Daoy (cell line): ENCODE measurements at regions not wholly inside any gene's neighbourhood (a gene's known extent, or its start where the extent isn't known, plus 50 kb on each side); places are given as distances from the start of the nearest gene placed in this dataset.

Experiments used
- DNase-seq: peaks from one replicate; pipeline ENCODE4 v3.0.0-alpha.2; 2015; ENCODE audit warnings: low read depth

DNA sequence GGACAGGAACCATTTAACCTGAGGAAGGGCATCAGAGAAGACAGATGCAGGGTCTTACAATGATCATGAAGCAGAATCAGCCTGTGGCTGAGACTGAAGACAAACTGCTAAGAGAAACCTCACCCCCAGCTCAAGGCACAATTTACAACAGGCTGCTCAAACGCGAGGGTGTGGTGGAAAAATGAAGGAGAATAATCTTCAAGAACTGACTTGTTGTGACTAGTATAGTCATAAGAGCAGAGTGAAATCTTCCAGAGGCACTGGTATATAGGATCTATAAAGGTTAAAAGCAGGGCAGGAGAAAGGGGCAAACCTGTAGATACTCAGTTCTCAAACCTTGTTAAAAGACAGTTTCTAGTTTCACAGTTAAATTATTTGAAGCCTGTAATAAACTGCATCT is 1155.8 kb upstream of the TMEFF2 start:
- no peak for DNase-seq

DNA sequence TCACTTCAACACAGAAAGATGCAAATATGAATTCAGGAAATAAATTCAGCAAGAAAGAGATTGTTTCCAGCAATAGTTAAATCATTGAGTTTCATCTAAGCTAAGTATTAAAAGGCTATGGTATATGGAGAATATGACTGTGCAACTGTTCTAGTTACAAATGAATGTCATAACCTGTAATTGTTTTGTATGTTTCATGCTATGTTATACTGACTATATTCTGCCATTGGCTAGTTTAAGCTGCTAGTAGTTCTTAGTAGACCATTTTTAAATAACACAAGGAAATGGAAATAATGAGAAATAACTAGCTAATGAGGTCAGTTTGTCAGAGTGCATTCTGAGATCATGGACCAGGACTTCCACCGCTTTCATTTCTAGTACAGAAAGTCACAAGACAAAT is 1154.9 kb upstream of the TMEFF2 start:
- DNase-seq: no peak

DNA sequence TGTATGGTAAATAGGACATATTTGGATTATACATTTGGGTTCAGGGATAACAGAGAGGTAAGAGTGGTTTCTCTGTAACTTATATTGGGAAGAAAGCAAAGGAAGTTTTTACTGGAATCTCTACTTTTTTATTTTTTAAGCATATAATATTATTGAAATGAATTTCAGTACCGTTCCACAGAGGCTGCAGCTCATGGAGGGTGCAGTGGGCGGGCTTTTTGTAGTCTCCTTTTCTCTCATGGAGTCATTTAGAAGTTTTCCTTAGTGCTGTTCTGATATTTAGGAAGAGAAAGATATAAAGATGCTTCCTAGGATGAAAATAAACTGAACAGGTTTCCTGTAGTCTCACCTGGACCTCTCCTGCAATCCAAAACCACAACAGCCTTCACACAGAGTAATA is 1153.3 kb upstream of the TMEFF2 start:
- no peak for DNase-seq

DNA sequence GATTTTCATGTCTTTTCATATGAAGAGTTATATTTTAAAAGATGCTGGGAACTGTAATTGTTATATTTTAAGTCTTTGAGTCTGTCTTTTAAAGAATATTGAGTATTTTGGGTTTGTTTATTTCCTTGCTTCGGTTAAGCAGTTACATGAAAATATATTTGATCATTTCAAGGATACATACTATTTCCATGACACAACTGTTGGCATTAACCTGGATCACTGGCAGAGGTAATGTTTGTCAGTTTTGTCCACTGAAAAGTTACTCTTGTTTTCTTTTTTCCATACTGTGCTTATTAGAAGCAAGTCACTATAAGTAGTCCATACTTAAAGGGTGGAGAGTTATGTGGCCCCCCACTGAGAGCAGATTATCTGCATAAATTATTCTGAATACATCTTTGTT is 1142.0 kb upstream of the TMEFF2 start:
- DNase-seq: no peak

DNA sequence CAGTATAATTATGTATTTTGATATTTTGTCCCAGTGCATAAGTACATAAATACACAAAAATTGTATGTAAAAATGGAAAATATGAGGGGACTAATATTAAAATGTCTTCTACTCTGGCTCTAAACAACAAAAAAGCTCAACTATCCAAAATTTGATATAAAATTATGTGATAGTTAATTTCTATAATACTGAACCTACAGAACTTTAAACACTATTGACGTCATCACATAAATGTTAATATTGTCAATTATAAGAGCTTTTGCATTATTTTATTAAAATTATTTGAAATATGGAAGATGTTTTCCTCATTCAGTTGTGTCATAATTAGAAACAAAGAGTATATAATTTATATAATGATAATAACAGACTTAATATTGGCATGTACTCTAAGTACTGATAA is 1139.7 kb upstream of the TMEFF2 start:
- no peak for DNase-seq

DNA sequence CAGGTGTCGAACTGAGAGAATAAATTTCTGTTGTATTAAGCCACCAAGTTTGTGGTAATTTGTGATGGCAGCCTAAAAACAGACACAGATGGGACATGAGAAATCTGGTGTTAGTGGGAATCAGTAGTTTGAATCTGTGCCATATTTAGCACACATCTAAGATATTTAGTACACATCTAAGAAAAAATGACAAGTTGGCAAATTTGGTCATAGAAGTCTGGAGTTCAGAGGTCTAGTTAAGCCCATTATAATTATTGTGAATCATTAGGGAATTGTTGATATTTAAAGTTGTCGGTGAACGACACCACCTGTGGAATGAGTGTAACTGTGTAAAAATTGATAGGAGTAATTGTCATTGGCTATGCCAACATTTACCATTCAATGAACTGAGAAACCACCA is 1138.8 kb upstream of the TMEFF2 start:
- no peak for DNase-seq

DNA sequence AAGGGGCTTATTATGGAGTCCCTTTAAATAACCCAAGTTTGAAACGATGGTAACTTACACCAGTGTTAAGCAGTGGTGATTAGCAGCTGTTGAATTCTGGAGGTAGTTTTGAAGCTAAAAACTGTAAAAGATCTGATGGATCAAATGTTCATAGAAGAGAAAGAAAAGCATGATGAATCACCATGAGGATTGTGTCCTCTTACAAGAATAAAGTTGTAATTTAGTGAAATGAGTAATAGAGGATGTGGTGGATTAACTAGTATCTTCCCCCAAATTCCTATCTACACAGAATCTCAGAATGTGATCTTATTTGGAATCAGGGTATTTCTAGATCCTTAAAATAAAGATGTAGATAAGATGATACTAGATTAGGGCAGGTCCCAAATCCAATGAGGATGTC is 1138.2 kb upstream of the TMEFF2 start:
- DNase-seq: no peak

DNA sequence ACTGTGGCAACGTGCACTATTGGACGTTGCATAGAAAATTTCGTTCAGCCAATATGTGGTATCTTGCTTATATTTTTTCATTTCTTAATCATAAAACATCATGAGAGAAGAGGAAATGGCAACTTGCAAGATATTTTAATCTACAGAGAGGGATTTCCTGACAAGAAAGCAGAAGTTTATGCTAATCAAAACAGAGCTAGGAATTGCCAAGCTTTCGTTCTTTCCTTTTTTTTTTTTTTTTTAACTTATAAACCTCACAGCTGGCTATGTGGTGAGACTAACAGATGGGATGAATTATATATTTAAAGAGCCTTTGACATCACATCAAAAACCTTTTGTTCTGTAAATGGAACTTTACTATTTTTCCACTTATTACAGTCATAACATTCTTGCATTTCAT is 1136.9 kb upstream of the TMEFF2 start:
- DNase-seq: no peak

DNA sequence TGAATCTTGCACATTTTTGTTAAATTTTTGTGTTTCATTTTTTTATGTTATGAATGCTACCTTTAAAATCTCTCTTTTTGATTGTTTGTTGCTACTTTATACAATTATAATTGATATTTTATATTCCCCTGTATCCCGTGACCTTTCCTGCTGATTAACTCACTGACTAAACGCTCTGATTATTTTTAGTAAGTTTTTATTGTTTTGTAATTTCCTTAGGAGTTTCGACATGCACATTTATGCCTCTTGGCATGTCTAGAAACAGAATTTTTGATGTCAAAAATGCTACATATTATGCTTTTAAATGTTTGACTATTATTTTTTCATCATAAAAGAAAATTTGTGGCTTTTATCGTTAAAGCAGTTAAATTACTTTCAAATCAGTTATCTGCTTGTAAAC is 1131.6 kb upstream of the TMEFF2 start:
- no peak for DNase-seq

DNA sequence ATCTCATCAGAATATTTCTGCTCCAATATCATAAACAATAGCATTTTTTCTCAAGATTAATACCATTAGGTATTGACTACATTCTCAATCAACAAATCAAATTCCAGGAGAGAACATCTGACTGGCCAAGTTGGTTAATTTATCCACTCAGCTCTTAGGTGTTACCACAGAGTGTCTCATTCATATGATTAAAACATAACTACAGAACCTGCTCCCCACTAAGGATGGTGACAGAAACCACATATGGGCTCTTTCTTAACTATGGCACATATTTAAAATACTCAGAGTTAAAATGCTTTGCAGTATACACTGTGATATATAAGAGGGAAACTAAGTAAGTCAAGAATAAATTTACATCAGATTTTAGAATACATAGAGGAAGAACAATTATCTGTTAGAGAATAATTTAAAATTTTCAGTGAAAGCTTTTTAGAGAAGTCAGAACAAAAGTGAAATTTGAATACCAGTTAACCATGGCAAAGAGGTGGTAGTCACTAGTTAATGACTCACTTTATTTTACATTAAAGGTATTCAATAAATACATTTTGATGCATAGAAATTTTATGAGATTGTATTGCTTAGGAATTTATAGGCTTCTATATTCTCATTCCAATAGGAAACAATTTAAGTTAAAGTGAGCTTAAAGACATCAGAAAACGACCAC is 1120.8 kb upstream of the TMEFF2 start:
- no peak for DNase-seq

DNA sequence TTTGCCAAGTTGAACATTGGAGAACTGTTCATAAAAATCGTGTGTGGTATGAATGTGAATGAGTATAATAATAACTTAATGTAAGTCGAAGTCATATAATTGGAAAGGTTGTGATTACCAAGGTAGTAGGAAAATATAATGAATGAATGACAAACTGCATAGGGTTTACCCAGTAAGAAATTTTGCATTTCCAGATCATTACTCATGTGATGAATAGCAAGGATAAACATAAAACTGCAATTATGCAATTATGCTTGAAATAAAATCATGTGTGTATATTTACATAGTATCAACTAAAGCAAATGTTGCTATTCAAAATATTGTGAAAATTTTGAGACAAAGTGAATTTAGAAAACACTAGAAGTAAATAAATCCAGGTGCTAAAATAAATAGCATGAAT is 1108.7 kb upstream of the TMEFF2 start:
- DNase-seq: no peak

DNA sequence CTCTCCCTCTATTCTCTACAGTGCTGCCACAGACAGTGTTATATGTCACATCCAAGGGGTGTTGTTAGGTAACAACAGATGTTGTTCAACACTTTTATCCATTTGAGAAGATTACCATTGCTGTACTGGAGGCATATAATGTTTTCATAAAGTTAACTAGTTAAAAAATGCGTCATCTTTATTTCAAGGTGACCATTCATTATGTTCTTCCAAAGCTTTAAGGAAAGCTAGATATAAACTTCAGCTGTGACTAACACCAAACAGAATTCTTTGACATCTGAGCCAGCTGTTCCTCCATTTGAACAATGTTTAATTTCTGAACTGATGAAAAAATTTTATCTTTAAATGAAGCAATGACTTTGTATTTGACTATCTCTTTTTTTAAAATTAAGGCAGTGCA is 1099.6 kb upstream of the TMEFF2 start:
- DNase-seq: no peak

DNA sequence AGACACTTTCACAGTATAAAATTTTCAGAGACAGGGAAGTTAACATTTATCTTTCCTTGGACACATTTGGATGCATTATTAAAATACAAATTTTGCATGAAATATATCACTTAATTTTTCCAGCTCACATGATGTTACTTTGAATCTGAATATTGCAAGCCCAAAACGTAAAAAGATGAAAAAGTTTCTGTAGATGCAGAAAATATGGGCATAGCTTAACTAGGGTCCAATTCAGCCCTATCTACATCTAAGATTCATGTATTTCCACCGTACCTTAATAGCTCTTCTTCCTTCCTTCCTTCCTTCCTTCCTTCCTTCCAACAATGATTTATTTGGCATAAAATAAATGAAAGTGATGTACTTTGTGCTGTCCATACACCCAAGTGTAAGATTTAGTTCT is 1084.6 kb upstream of the TMEFF2 start:
- DNase-seq: no peak

DNA sequence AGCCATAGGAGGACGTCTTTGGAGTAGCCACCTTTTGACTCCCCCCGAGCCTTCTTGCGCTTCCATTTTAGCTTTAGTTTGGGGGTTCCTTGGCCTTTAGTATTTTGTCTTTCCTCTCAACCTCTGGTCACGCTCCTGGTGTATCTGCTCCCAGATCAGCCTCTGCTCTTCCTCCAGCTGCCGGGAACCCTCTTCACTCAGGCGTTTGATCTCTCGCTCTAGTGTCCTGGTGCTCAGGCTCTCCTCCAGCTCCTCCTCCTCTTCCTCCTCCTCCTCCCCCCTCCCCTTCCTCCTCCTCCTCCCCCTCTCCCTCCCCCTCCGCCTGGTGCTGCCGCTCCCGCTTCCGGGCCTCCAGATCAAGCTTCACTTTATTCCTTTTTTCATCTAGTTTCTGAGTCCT is 1082.3 kb upstream of the TMEFF2 start:
- peak; percentile 9 for DNase-seq

DNA sequence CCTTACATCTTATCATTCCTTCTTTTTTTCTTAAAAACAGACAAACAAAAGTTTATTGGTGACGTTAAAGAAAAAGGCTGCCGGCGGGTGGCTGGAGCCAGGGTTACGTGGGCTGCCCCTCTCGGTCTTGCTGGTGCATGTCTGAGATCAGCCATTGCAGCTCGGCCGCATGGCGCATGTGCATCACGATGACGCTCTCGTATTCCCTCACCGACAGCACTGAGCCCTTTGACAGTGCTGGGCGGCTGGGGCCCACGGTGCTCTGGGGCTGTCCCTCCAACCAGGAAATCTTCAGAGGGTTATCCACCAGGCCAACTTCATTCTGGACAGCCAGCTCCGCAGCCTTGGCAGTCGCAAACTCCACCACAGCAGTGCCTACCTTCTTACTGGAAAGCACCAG is 1081.8 kb upstream of the TMEFF2 start:
- DNase-seq: no peak

DNA sequence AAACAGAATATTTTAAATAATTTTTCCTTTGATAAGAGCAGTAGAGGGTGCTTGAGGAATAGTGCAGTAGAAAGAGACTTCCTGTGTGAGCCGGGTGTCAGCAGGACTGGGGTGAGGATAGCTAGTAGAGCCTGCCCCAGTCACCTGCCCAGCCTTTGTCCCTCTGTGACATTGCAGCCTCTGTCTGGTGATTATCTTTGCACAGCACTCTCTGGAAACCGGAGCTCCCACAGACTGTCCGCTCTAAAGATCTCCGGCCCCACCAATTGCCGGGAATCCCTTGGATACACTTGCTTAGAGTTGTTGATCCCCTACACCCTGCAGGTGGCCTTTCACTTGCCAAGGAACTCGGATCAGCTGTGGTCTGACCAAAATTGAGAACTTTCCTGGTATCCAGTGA is 1081.3 kb upstream of the TMEFF2 start:
- no peak for DNase-seq

DNA sequence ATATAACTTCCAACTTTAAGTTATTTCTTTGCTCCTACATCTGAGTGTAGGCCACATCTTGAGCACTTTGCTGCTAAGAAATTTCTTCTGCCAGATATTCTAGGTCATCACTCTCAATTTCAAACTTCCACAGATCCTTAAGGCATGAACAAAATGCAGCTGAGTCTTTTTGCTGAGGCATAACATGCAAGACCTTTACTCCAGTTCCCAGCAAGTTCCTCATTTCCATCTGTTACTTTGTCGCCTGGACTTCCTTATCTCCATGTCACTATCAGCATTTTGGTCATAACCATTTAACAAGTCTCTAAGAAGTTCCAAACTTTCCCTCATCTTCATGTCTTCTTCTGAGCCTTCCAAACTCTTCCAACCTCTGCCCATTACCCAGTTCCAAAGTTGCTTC is 1077.3 kb upstream of the TMEFF2 start:
- DNase-seq: no peak

DNA sequence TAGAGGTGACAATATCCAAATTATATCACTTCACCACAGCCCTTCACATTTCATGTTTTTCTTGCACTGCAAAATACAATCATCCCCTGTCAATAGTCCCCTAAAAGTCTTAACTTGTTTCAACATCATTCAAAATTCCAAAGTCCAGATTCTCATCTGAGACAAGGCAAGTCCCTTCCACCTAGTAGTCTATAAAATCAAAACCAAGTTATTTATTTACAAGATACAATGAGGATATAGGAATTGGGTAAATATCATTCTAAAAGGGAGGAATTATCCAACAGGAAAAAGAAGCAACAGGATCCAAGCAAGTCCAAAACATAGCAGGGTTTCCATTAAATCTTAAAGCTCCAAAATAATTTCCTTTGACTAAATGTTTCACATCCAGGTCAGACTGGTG is 1076.1 kb upstream of the TMEFF2 start:
- no peak for DNase-seq

DNA sequence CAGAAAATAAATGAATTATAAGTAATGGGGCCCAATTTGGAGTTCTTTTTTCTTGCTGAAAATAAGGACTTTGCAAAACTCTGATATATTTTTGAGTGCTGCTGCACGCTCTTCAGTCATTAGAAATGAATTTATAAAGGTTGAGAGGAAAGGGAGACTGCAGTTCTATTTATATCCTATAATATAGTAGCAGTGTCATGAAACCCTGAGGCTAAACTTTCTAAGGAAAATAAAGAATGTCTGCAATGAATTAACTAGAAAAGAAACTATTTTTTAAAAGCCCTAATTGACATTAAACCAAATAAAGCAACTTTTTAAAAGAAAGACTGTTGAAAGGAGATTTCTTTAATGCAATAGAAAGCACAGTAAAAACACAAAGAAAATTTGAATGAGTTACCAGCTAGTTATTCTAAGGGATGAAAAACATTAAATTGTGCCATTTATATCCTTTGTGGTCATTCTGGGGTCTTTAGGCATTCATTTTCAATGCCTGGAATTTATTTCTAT is 1072.8 kb upstream of the TMEFF2 start:
- DNase-seq: no peak

DNA sequence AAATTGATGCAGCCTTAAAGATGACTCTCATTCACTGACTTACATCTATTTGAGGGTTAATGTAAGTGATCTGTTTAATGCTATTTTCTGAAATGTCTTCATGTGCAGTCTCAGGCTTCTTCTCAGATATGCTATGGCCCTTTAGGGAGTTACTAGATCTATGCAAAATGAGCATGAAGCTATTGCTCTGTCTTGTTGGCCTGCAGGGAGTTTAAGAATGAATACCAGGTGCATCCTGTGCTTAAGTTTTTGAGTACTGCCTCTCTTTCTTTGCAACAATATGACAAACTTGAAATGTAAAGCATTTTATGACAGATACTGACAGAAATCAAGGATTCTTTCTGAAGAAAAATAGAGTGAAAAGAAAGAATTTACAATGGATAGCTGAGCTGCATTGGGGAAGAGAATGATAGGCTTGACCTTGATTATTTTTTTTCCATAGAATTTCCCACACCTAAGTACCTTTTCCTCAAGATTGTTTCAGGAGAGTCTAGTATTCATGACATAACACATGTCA is 1058.3 kb upstream of the TMEFF2 start:
- DNase-seq: no peak

DNA sequence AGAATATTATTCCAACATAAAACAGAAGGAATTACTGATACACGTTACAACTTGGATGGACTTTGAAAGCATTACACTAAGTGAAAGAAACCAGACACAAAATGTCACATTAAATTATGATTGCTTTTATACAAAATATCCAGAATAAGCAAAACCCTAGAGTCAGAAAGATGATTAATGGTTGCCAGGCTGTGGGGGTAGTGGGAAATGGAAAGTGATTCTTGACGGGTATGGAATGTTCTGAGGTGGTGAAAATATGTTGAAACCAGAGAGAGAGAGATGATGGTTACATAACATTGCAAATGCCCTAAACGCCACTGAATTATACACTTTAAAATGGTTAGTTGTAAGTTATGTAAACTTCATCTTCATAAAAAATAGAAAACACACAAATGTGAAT is 1057.2 kb upstream of the TMEFF2 start:
- no peak for DNase-seq

DNA sequence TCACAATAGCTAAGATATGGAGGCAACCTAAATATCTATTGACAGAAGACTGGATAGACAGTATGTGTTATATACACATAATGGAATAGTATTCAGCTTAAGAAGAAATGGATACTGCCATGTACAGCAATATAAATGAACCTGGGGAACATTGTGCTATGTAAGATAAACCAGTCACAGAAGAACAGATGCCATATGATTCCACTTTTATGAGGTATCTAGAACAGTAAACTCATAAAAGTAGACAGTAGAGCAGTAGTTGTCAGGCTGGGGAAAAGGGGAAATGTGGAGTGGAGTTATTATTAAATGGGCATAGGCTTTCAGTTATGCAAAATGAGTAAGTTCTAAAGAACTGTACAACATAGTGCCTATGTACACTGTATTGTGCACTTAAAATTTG is 1055.7 kb upstream of the TMEFF2 start:
- DNase-seq: no peak

DNA sequence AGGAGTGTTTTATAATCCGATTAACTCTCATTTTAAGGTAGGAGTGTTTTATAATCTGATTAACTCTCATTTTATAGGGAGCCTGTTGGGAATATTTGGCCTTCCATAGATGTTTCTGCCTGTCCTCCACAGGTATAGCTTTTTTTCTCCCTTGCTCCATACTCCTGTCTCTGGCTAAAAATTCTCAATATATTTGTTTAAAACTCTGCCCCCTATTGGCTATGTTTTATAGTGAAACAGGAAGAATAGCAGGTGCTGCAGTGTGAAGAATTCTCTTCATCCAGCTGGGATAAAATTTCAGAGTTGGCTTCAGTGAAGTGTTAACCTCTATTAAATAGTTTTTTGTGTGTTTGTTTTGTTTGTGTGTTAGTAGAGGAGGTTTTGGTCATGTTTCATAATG is 1046.0 kb upstream of the TMEFF2 start:
- no peak for DNase-seq

DNA sequence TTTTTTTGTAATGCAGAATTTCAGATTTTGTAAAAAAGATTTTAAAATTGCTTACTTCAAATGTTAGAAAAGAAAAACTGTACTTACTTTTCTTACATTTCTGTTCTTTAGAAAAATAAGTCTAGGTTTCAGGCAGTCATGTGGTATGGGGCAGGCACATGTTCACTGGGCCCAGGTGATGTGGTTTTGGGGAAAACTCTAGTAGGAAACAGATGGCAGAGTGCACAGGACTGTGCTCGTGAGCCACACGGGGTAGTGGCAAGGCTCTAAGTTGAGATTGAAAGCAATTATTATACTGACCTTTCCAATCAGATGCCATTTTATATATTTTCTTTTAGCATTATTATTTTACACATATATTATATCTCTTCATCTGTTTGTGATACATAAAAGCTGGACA is 1036.9 kb upstream of the TMEFF2 start:
- DNase-seq: no peak
